HCT116 (cell line): ENCODE measurements at regions not wholly inside any gene's neighbourhood (a gene's known extent, or its start where the extent isn't known, plus 50 kb on each side); places are given as distances from the start of the nearest gene placed in this dataset.

Experiments
- ATAC-seq: fragments of 200-7000 bp; cut with Tn5 transposase; 2 replicates; pipeline ENCODE4 v1.9.1; 2020; ENCODE audit warnings: mild to moderate bottlenecking, moderate library complexity
- BruUV-seq: library from RNA; stranded (reverse); fragments of 400-500 nt; replicated peaks from 2 replicates; lab custom pipeline; 2021; lab: Mats Ljungman, UMichigan
- CTCF ChIA-PET: fragments of 300-600 bp; sonication (Branson Sonifier 250); formaldehyde crosslinking; loops from one replicate; lab custom pipeline; 2021; ENCODE audit warnings: antibody characterized with exemption; lab: Charles Lee
- POLR2A ChIA-PET: fragments of 300-600, 350-600 bp; sonication (Branson Sonifier 250); formaldehyde crosslinking; loops from one replicate; lab custom pipeline; 2021; ENCODE audit warnings: antibody characterized with exemption; lab: Charles Lee
- RAD21 ChIA-PET, 2 experiments: fragments of 300-600 bp; sonication (Branson Sonifier 250); formaldehyde crosslinking; loops; one replicate each; lab custom pipeline; 2023; ENCODE audit warnings: low total read pairs in 2 of 2; ENCODE audit not compliant: uncharacterized antibody in 2 of 2, unreplicated experiment in 2 of 2, low non-redundant PET in 1 of 2; lab: Charles Lee
- DNase-seq: peaks from one replicate; pipeline ENCODE4 v3.0.0-alpha.2; 2010; ENCODE audit warnings: low read depth, low spot score
- H2AFZ ChIP-seq: fragments of 200-600 bp; shearing (Covaris generic), sonication (generic); 2 replicates; pipeline ENCODE4 v1.6.1; 2017; ENCODE audit warnings: low read depth, mixed run types, mixed read lengths, antibody characterized with exemption, low read length; ENCODE audit not compliant: poor library complexity, severe bottlenecking
- H3K27ac ChIP-seq: 2 replicates; pipeline ENCODE4 v1.5.1; 2012; ENCODE audit warnings: low read depth, low read length
- H3K27me3 ChIP-seq: fragments of 200-600 bp; sonication (generic); 2 replicates; pipeline ENCODE4 v1.6.1; 2016; ENCODE audit warnings: mixed run types, low read length, mixed read lengths; ENCODE audit not compliant: insufficient read depth
- H3K36me3 ChIP-seq, 2 experiments: fragments of 200-500 bp in 1 of 2; fragments of 200-600 bp in 1 of 2; sonication (Bioruptor generic) in 1 of 2; sonication (generic) in 1 of 2; 2 replicates each; pipeline versions ENCODE4 v1.5.1 to v1.6.1; 2014 to 2016; ENCODE audit warnings: low read length in 2 of 2, inconsistent platforms in 1 of 2, mixed read lengths in 1 of 2, mixed run types in 1 of 2; ENCODE audit not compliant: insufficient read depth in 2 of 2, control insufficient read depth in 1 of 2
- H3K4me1 ChIP-seq, 2 experiments: fragments of 200-600 bp in 1 of 2; sonication (generic) in 1 of 2; 2 replicates each; pipeline versions ENCODE4 v1.5.1 to v1.6.1; 2012 to 2017; ENCODE audit warnings: low read length in 2 of 2, inconsistent platforms in 1 of 2, mild to moderate bottlenecking in 1 of 2, mixed read lengths in 1 of 2, mixed run types in 1 of 2, moderate library complexity in 1 of 2; ENCODE audit not compliant: insufficient read depth in 2 of 2, control insufficient read depth in 1 of 2
- H3K4me2 ChIP-seq: fragments of 200-600 bp; sonication (generic); 2 replicates; pipeline ENCODE4 v1.6.1; 2017; ENCODE audit warnings: mixed run types, low read length, mixed read lengths
- H3K4me3 ChIP-seq, 2 experiments: fragments of 200-600 bp in 1 of 2; sonication (generic) in 1 of 2; replicated peaks in 1 of 2; 2 replicates each; pipeline ENCODE4 v1.5.1; 2011 to 2016; ENCODE audit warnings: low read length in 2 of 2, control low read depth in 1 of 2, low read depth in 1 of 2, mild to moderate bottlenecking in 1 of 2, mixed read lengths in 1 of 2, mixed run types in 1 of 2
- H3K79me2 ChIP-seq: fragments of 200-600 bp; sonication (generic); 2 replicates; pipeline ENCODE4 v1.6.1; 2017; ENCODE audit warnings: mild to moderate bottlenecking, mixed run types, low read length, moderate library complexity, mixed read lengths; ENCODE audit not compliant: insufficient read depth
- H3K9ac ChIP-seq: fragments of 200-600 bp; sonication (generic); 2 replicates; pipeline ENCODE4 v1.6.1; 2016; ENCODE audit warnings: low read length, mixed read lengths
- H3K9me2 ChIP-seq: fragments of 200-600 bp; sonication (generic), shearing (Covaris generic); 2 replicates; pipeline ENCODE4 v1.6.1; 2017; ENCODE audit warnings: mixed run types, mild to moderate bottlenecking, moderate library complexity; ENCODE audit not compliant: insufficient read depth
- H3K9me3 ChIP-seq, 2 experiments: fragments of 200-500 bp in 1 of 2; fragments of 200-600 bp in 1 of 2; sonication (Bioruptor generic) in 1 of 2; sonication (generic) in 1 of 2; 2 replicates each; pipeline ENCODE4 v1.6.1; 2014 to 2017; ENCODE audit warnings: low read length in 2 of 2, mixed read lengths in 2 of 2, inconsistent platforms in 1 of 2, low read depth in 1 of 2, mild to moderate bottlenecking in 1 of 2, mixed run types in 1 of 2, moderate library complexity in 1 of 2; ENCODE audit not compliant: control insufficient read depth in 1 of 2, insufficient read depth in 1 of 2
- H4K20me1 ChIP-seq: fragments of 200-600 bp; sonication (generic), shearing (Covaris generic); 2 replicates; pipeline ENCODE4 v1.6.1; 2017; ENCODE audit warnings: mixed run types, mild to moderate bottlenecking, moderate library complexity; ENCODE audit not compliant: insufficient read depth
- ATF3 ChIP-seq: IDR thresholded peaks from 2 replicates; pipeline ENCODE4 v1.6.1; 2012
- CBX3 ChIP-seq: IDR thresholded peaks from 2 replicates; pipeline ENCODE4 v1.6.1; 2012; ENCODE audit warnings: low read depth
- CEBPB ChIP-seq: IDR thresholded peaks from 2 replicates; pipeline ENCODE4 v1.6.1; 2012; ENCODE audit warnings: low read depth
- EGR1 ChIP-seq: IDR thresholded peaks from 2 replicates; pipeline ENCODE4 v1.6.1; 2012; ENCODE audit warnings: low read depth
- EZH2 ChIP-seq: fragments of 200-600 bp; sonication (generic); IDR thresholded peaks from 2 replicates; pipeline ENCODE4 v1.6.1; 2017; ENCODE audit warnings: antibody characterized with exemption, mixed run types
- EZH2phosphoT487 ChIP-seq: fragments of 200-600 bp; IDR thresholded peaks from 2 replicates; pipeline ENCODE4 v1.6.1; 2018; ENCODE audit warnings: antibody characterized with exemption, borderline replicate concordance
- POLR2A ChIP-seq: IDR thresholded peaks from 2 replicates; pipeline ENCODE4 v1.7.0; 2011; ENCODE audit warnings: borderline replicate concordance; ENCODE audit not compliant: insufficient read depth, insufficient read length; ENCODE audit errors: extremely low read depth
- POLR2AphosphoS5 ChIP-seq: IDR thresholded peaks from 2 replicates; pipeline ENCODE4 v1.6.1; 2011; ENCODE audit warnings: mild to moderate bottlenecking, low read depth, low read length, moderate library complexity
- RAD21 ChIP-seq: IDR thresholded peaks from 2 replicates; pipeline ENCODE4 v1.6.1; 2012; ENCODE audit warnings: low read depth, mild to moderate bottlenecking
- TCF7L2 ChIP-seq: IDR thresholded peaks from 2 replicates; pipeline ENCODE4 v1.7.0; 2011; ENCODE audit warnings: borderline replicate concordance, inconsistent platforms; ENCODE audit not compliant: insufficient read depth, insufficient read length; ENCODE audit errors: extremely low read depth
- YY1 ChIP-seq: IDR thresholded peaks from 2 replicates; pipeline ENCODE4 v1.6.1; 2011; ENCODE audit warnings: low read length, low read depth, moderate library complexity, mild to moderate bottlenecking; ENCODE audit not compliant: insufficient replicate concordance; ENCODE audit errors: extremely low read depth
- ZFX ChIP-seq: fragments of 450-650 bp; IDR thresholded peaks from 2 replicates; pipeline ENCODE4 v1.6.1; 2017
- ZNF274 ChIP-seq: fragments of 200-500 bp; sonication (Bioruptor generic); IDR thresholded peaks from 2 replicates; pipeline ENCODE4 v1.6.1; 2014; ENCODE audit warnings: mild to moderate bottlenecking, low read depth, low read length, inconsistent platforms
- intact Hi-C: fragments of 100-400 bp; cut with micrococcal nuclease; formaldehyde crosslinking; loops from 2 replicates; pipeline ENCODE4 v1.10.0; 2022
- TF ChIP-seq, protein P1 (sequence below), 3 experiments: fragments of 200-600 bp in 1 of 3; sonication (generic) in 1 of 3; IDR thresholded peaks in 2 of 3; conservative IDR thresholded peaks in 1 of 3; 2 replicates each; pipeline ENCODE4 v1.5.1; 2012 to 2017; ENCODE audit warnings: low read depth in 2 of 3, low read length in 2 of 3, antibody characterized with exemption in 1 of 3, borderline replicate concordance in 1 of 3, control low read depth in 1 of 3, mild to moderate bottlenecking in 1 of 3, mixed read lengths in 1 of 3, mixed run types in 1 of 3, moderate library complexity in 1 of 3; ENCODE audit not compliant: insufficient read depth in 1 of 3

- ATAC-seq (no peak), DNase-seq (no peak)
- no peaks in the 10 kb centered on the region for H3K9me2 ChIP-seq
- ChIA-PET CTCF (no interaction called here), POLR2A (no interaction called here), RAD21 (no interaction called here)
- intact Hi-C loops = no loop called here
- no peaks in the 10 kb centered on the region for H3K27me3 ChIP-seq
- no peaks in the 10 kb centered on the region for H3K36me3 ChIP-seq
- H2AFZ ChIP-seq = no peak overlapping the region
- no peaks in the 10 kb centered on the region for H3K79me2 ChIP-seq
- no peak overlapping the region for H3K4me2 ChIP-seq
- H3K4me1 ChIP-seq = no peaks in the 10 kb centered on the region
- no peak overlapping the region for H3K9ac ChIP-seq
- no peak for TF ChIP-seq ZNF274
- no peak for TF ChIP-seq CBX3
- TF ChIP-seq RAD21 = no peak
- TF ChIP-seq ZFX = no peak
- no peak for TF ChIP-seq EGR1
- no peak for TF ChIP-seq EZH2phosphoT487
- TF ChIP-seq TCF7L2 = no peak
- TF ChIP-seq CEBPB = no peak
- no peak for TF ChIP-seq POLR2AphosphoS5
- TF ChIP-seq YY1 = no peak
- TF ChIP-seq ATF3 = no peak
- H3K4me3 ChIP-seq = no peak overlapping the region
- H3K9me3 ChIP-seq = peaks cover 11 to 17% of the 10 kb centered on the region in 2 experiments; a peak in 2 of 4 replicates
- no TSS peak for BruUV-seq
- no peak overlapping the region for H3K27ac ChIP-seq
- H4K20me1 ChIP-seq = no peaks in the 10 kb centered on the region
Observed at GRCh38 chr16:63938661-63939060, 1183.2 kb downstream of the CDH11 start.

GRCh38 chr16:63933841-63934240 is 1188.0 kb downstream of the CDH11 start:
- ChIA-PET POLR2A (no interaction called here), RAD21 (no interaction called here), CTCF (no interaction called here)
- Histone ChIP-seq H3K4me2 (no peak overlapping the region), H3K27ac (no peak overlapping the region), H3K27me3 (no peaks in the 10 kb centered on the region), H3K9me3 (peaks cover 5 to 25% of the 10 kb centered on the region in 2 experiments; a peak in 3 of 4 replicates), H2AFZ (no peak overlapping the region), H4K20me1 (no peaks in the 10 kb centered on the region), H3K4me3 (no peak overlapping the region), H3K4me1 (no peaks in the 10 kb centered on the region), H3K79me2 (no peaks in the 10 kb centered on the region), H3K9me2 (no peaks in the 10 kb centered on the region), H3K36me3 (no peaks in the 10 kb centered on the region), H3K9ac (no peak overlapping the region)
- ATAC-seq (no peak), DNase-seq (no peak)
- TF ChIP-seq EZH2 (no peak), POLR2A (no peak)
- TF ChIP-seq, protein P1, sequence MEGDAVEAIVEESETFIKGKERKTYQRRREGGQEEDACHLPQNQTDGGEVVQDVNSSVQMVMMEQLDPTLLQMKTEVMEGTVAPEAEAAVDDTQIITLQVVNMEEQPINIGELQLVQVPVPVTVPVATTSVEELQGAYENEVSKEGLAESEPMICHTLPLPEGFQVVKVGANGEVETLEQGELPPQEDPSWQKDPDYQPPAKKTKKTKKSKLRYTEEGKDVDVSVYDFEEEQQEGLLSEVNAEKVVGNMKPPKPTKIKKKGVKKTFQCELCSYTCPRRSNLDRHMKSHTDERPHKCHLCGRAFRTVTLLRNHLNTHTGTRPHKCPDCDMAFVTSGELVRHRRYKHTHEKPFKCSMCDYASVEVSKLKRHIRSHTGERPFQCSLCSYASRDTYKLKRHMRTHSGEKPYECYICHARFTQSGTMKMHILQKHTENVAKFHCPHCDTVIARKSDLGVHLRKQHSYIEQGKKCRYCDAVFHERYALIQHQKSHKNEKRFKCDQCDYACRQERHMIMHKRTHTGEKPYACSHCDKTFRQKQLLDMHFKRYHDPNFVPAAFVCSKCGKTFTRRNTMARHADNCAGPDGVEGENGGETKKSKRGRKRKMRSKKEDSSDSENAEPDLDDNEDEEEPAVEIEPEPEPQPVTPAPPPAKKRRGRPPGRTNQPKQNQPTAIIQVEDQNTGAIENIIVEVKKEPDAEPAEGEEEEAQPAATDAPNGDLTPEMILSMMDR (IDR thresholded peaks at IDR 0.05 in 2 of 3, conservative IDR thresholded peaks at IDR 0.05 in 1 of 3; ENCODE audit: borderline replicate concordance in 1 of 3, insufficient read depth in 1 of 3, low read depth in 2 of 3, low read length in 2 of 3) = no peak
- BruUV-seq = no TSS peak
- intact Hi-C loops = no loop called here
